ENCODE measurements at regions not wholly inside any gene's neighbourhood (a gene's known extent, or its start where the extent isn't known, plus 50 kb on each side); places are given as distances from the start of the nearest gene placed in this dataset.

DNA sequence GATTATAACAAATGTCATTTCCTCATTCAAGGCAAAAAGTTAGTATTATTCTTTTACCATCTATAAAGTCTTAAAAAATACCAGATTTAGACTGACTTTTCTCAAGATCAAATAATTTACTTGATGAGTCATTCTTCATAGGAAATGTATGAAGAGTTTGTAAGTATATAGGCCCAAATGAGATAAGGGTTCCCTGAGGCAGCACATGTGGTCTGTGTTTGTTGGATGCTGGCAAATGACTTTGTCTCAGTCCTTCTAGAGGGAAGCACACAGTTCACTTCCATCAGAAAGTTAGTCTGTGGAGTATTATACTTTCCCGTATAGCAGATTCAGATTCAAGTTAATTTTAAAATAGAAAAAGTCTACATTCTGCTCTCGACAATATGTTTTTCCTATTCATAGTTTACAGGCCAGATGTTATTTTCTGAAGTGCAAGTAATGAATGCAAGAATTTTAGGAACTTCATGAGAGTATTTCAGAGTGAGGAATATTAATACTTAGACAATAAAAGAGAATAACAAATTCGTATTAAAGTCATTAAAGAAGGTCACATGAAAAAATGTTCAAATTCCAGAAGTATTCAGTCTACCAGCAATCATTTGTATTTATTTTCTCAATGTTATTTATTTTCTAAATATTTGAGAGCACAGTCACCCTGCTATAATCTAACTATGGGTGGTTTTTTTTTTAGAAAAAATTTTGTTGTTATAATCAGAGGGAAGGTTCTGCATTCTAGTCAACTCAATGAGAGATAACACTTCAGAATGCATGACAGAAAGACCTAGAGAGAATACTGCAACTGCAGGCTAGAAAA is 601.8 kb upstream of the ZFP42 start:
- FAIRE-seq = no peak
- 0% methylated on average over 3 of the region's 3 CpGs for WGBS (ENCODE audit: low lambda C conversion rate)
- no peaks in the 10 kb centered on the region for H3K9me3 ChIP-seq (ENCODE audit: low read length)
- H4K20me1 ChIP-seq (ENCODE audit: insufficient read depth, low read length) = no peaks in the 10 kb centered on the region
- in situ Hi-C loops (cut with HindIII; ENCODE audit: extremely low pct_ligation_motif_present, low pct_unique_long_range_greater_than_20kb) (no loop called here), intact Hi-C loops (cut with micrococcal nuclease; ENCODE audit: unreplicated experiment) (no loop called here)
- peaks cover 0 to 17% of the 10 kb centered on the region in 2 experiments; a peak in 3 of 5 replicates for H3K27me3 ChIP-seq (ENCODE audit: control insufficient read depth in 1 of 2, insufficient read depth in 2 of 2, low read length in 2 of 2)
- no peak overlapping the region for H3K27ac ChIP-seq (ENCODE audit: extremely low read length, insufficient read depth, low read length)
- H3K4me1 ChIP-seq (ENCODE audit: insufficient read depth, low read length) = no peaks in the 10 kb centered on the region
- no peak for DNase-seq (ENCODE audit: low spot score)
- BruUV-seq (replicated peaks) = no TSS peak
- no peak overlapping the region for H2AFZ ChIP-seq (ENCODE audit: low read length)
- H3K36me3 ChIP-seq (replicated peaks in 1 of 2; ENCODE audit: control insufficient read depth in 1 of 2, insufficient read depth in 2 of 2, low read length in 2 of 2) = no peaks in the 10 kb centered on the region
- H3K4me3 ChIP-seq (replicated peaks in 1 of 3; ENCODE audit: insufficient read depth in 1 of 3, low read depth in 2 of 3, low read length in 3 of 3) = no peak overlapping the region
- ChIA-PET CTCF (ENCODE audit: low intra/inter-chr PET ratio, low total read pairs) (no interaction called here), POLR2A (no interaction called here)
- no peak overlapping the region for H3K9ac ChIP-seq (ENCODE audit: insufficient read depth, low read depth, low read length)
- TF ChIP-seq POGK (CRISPR knock-in tag; conservative IDR thresholded peaks at IDR 0.05) (no peak), ZNF292 (CRISPR knock-in tag; IDR thresholded peaks at IDR 0.05; ENCODE audit: borderline replicate concordance, low read depth) (no peak), PRMT3 (CRISPR knock-in tag; IDR thresholded peaks at IDR 0.05; ENCODE audit: borderline replicate concordance, low read depth) (no peak), STAT5B (CRISPR knock-in tag; IDR thresholded peaks at IDR 0.05) (no peak), ZNF556 (CRISPR knock-in tag; IDR thresholded peaks at IDR 0.05; ENCODE audit: borderline replicate concordance) (no peak), CBX1 (IDR thresholded peaks at IDR 0.05; ENCODE audit: low read depth) (no peak), NFIB (CRISPR knock-in tag; IDR thresholded peaks at IDR 0.05; ENCODE audit: borderline replicate concordance) (no peak), TFDP2 (CRISPR knock-in tag; IDR thresholded peaks at IDR 0.05) (no peak), NCOA5 (CRISPR knock-in tag; IDR thresholded peaks at IDR 0.05) (no peak), REPIN1 (CRISPR knock-in tag; IDR thresholded peaks at IDR 0.05; ENCODE audit: borderline replicate concordance, low read depth) (no peak), NAIF1 (CRISPR knock-in tag; IDR thresholded peaks at IDR 0.05; ENCODE audit: borderline replicate concordance) (no peak), XRCC5 (optimal IDR thresholded peaks at IDR 0.05; ENCODE audit: low read length) (no peak), MXI1 (IDR thresholded peaks at IDR 0.05; ENCODE audit: borderline replicate concordance, low read depth, low read length) (no peak), ZNF607 (CRISPR knock-in tag; IDR thresholded peaks at IDR 0.05; ENCODE audit: borderline replicate concordance) (no peak), SRSF4 (IDR thresholded peaks at IDR 0.05; ENCODE audit: low read depth, low read length, poor library complexity, severe bottlenecking) (no peak), ADNP (CRISPR knock-in tag; IDR thresholded peaks at IDR 0.05) (no peak), ZNF7 (CRISPR knock-in tag; IDR thresholded peaks at IDR 0.05) (no peak), GRHL1 (CRISPR knock-in tag; conservative IDR thresholded peaks at IDR 0.05) (no peak)
- ATAC-seq = no peak
- H3K79me2 ChIP-seq (ENCODE audit: insufficient read depth, low read length) = no peaks in the 10 kb centered on the region
- no peak overlapping the region for H3K4me2 ChIP-seq (ENCODE audit: low read depth, low read length)
